ENCODE measurements at regions not wholly inside any gene's neighbourhood (a gene's known extent, or its start where the extent isn't known, plus 50 kb on each side); places are given as distances from the start of the nearest gene placed in this dataset.

- Histone ChIP-seq H3K79me2 (ENCODE audit: low read length) (no peaks in the 10 kb centered on the region), H4K20me1 (ENCODE audit: insufficient read depth, low read length) (no peaks in the 10 kb centered on the region), H3K9me3 (ENCODE audit: insufficient read depth, low read length) (no peaks in the 10 kb centered on the region), H3K36me3 (replicated peaks; ENCODE audit: low read depth, low read length) (no peaks in the 10 kb centered on the region), H3K27me3 (ENCODE audit: low read depth, low read length) (no peaks in the 10 kb centered on the region), H3K4me3 (ENCODE audit: low read length) (no peak overlapping the region), H3K4me2 (ENCODE audit: low read length) (no peak overlapping the region), H3K4me1 (ENCODE audit: low read length) (no peaks in the 10 kb centered on the region), H2AFZ (ENCODE audit: low read depth, low read length) (no peak overlapping the region), H3K9ac (ENCODE audit: low read length) (no peak overlapping the region), H3K27ac (ENCODE audit: low read length) (no peak overlapping the region)
- TF ChIP-seq EZH2phosphoT487 (IDR thresholded peaks at IDR 0.05; ENCODE audit: low read depth) (no peak), CTCF (IDR thresholded peaks at IDR 0.05; ENCODE audit: low read depth, low read length) (no peak)
These were observed 628.2 kb upstream of the RBFOX1 start for GRCh38 chr16:6704306-6704930.

GRCh38 chr16:6701096-6701495 is 631.5 kb upstream of the RBFOX1 start:
- H3K4me1 ChIP-seq (ENCODE audit: low read length) = no peaks in the 10 kb centered on the region
- no peaks in the 10 kb centered on the region for H3K79me2 ChIP-seq (ENCODE audit: low read length)
- H3K27me3 ChIP-seq (ENCODE audit: low read depth, low read length) = no peaks in the 10 kb centered on the region
- no peak overlapping the region for H3K27ac ChIP-seq (ENCODE audit: low read length)
- no peak overlapping the region for H3K9ac ChIP-seq (ENCODE audit: low read length)
- H4K20me1 ChIP-seq (ENCODE audit: insufficient read depth, low read length) = no peaks in the 10 kb centered on the region
- H3K9me3 ChIP-seq (ENCODE audit: insufficient read depth, low read length) = no peaks in the 10 kb centered on the region
- H3K4me3 ChIP-seq (ENCODE audit: low read length) = no peak overlapping the region
- H3K36me3 ChIP-seq (replicated peaks; ENCODE audit: low read depth, low read length) = no peaks in the 10 kb centered on the region
- no peak overlapping the region for H2AFZ ChIP-seq (ENCODE audit: low read depth, low read length)
- no peak overlapping the region for H3K4me2 ChIP-seq (ENCODE audit: low read length)
- TF ChIP-seq EZH2phosphoT487 (IDR thresholded peaks at IDR 0.05; ENCODE audit: low read depth) (no peak), CTCF (IDR thresholded peaks at IDR 0.05; ENCODE audit: low read depth, low read length) (no peak)

GRCh38 chr16:6698548-6698947 is 634.1 kb upstream of the RBFOX1 start:
- Histone ChIP-seq H3K9me3 (ENCODE audit: insufficient read depth, low read length) (no peaks in the 10 kb centered on the region), H2AFZ (ENCODE audit: low read depth, low read length) (no peak overlapping the region), H3K4me3 (ENCODE audit: low read length) (no peak overlapping the region), H3K36me3 (replicated peaks; ENCODE audit: low read depth, low read length) (no peaks in the 10 kb centered on the region), H3K9ac (ENCODE audit: low read length) (no peak overlapping the region), H4K20me1 (ENCODE audit: insufficient read depth, low read length) (no peaks in the 10 kb centered on the region), H3K27me3 (ENCODE audit: low read depth, low read length) (no peaks in the 10 kb centered on the region), H3K4me2 (ENCODE audit: low read length) (no peak overlapping the region), H3K79me2 (ENCODE audit: low read length) (no peaks in the 10 kb centered on the region), H3K4me1 (ENCODE audit: low read length) (no peaks in the 10 kb centered on the region), H3K27ac (ENCODE audit: low read length) (no peak overlapping the region)
- TF ChIP-seq EZH2phosphoT487 (IDR thresholded peaks at IDR 0.05; ENCODE audit: low read depth) (no peak), CTCF (IDR thresholded peaks at IDR 0.05; ENCODE audit: low read depth, low read length) (no peak)

GRCh38 chr16:6695666-6696065 is 637.0 kb upstream of the RBFOX1 start:
- H3K4me1 ChIP-seq (ENCODE audit: low read length) = no peaks in the 10 kb centered on the region
- no peaks in the 10 kb centered on the region for H3K27me3 ChIP-seq (ENCODE audit: low read depth, low read length)
- H3K9ac ChIP-seq (ENCODE audit: low read length) = no peak overlapping the region
- no peak overlapping the region for H3K4me3 ChIP-seq (ENCODE audit: low read length)
- H4K20me1 ChIP-seq (ENCODE audit: insufficient read depth, low read length) = no peaks in the 10 kb centered on the region
- no peak overlapping the region for H3K4me2 ChIP-seq (ENCODE audit: low read length)
- no peak overlapping the region for H3K27ac ChIP-seq (ENCODE audit: low read length)
- H3K79me2 ChIP-seq (ENCODE audit: low read length) = no peaks in the 10 kb centered on the region
- no peak for TF ChIP-seq EZH2phosphoT487 (IDR thresholded peaks at IDR 0.05; ENCODE audit: low read depth)
- no peak for TF ChIP-seq CTCF (IDR thresholded peaks at IDR 0.05; ENCODE audit: low read depth, low read length)
- no peaks in the 10 kb centered on the region for H3K9me3 ChIP-seq (ENCODE audit: insufficient read depth, low read length)
- H2AFZ ChIP-seq (ENCODE audit: low read depth, low read length) = no peak overlapping the region
- no peaks in the 10 kb centered on the region for H3K36me3 ChIP-seq (replicated peaks; ENCODE audit: low read depth, low read length)
